GM18868 (cell line): ENCODE measurements at regions not wholly inside any gene's neighbourhood (a gene's known extent, or its start where the extent isn't known, plus 50 kb on each side); places are given as distances from the start of the nearest gene placed in this dataset.

Source experiments
- ATAC-seq: cut with Tn5 transposase; IDR thresholded peaks from one replicate; pipeline ENCODE4 v1.9.1; 2021; ENCODE audit warnings: mild to moderate bottlenecking, moderate library complexity; ENCODE audit not compliant: unreplicated experiment

DNA sequence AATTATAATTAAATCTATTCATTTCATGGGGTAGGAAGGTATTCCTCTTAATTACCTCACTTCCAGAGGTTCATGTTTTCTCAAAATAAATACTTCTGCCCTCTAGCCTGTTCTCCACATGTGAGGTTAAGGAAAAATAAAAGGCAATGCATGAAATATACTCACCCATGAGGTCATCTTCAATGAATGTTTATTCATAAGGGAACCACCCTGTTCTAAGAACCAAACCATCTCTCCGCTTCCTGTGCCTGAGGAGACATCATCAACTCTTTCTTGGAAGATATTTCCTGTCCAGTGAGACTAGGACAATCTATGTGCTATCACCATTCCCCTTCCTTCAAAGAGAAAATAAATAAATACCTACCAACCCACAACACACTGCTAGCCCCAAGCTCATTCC lies 513.7 kb upstream of the PLXNA2 start:
- ATAC-seq, result no peak

GRCh38 chr1:208759255-208759654 lies 515.1 kb upstream of the PLXNA2 start:
- ATAC-seq, result no peak

- no peak for ATAC-seq
Measured at GRCh38 chr1:208763971-208764370, 519.8 kb upstream of the PLXNA2 start.

DNA sequence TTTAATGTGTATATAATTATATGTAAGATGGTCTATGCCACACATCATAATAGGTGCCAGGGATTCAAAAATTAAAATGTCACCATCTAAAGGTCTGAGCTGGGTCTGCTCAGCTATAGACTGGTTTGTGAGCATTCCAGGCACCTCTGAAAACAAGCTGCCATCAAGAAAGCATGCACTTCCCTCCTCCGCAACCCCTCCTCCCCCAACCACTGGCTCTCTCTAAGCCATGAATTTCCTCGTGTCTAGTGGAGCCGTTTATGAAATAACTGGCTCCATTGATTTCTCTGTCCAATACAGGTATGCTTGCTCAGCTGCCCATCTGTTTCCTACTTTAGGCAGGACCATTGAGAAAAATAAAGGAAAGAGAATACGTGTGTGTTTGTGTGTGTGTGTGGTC lies 522.6 kb upstream of the PLXNA2 start:
- no peak for ATAC-seq

DNA sequence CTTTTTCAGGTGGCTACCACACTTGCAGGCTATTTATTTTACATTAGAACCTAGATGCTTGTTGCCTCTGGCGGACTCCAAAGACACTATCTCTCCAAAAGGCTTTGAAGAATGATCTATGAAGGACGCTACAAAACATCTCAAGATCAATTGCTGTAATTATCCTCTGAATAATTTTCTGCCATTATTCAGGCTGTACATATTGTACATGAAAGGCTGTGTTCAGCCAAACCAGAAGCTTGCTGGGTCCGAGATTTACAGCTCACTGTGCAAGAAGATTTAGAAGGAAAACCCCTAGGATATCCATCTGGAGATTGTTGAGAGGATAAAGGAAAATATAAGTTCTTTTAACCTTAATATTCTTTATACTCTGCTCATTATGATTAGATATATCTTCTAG lies 523.6 kb upstream of the PLXNA2 start:
- no peak for ATAC-seq

DNA sequence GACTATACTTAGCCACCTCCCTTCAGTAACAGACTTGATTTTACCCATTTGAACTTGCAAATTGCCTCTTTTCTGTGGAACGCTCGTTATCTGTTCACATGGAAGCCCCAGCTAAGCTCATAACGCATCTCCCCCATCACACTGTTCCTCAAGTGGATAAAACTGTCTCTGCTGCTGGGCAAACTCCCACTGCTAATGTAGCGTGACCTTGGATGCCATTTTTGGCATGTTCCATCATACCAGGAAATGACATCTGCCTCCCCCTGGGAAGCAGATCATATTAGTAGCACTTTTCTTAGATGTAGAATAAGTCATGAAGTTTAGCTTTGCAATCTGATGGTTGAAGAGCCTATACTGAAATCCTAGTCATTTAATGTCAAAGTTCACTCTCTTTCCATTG lies 528.7 kb upstream of the PLXNA2 start:
- no peak for ATAC-seq

GRCh38 chr1:208775841-208776240 lies 531.7 kb upstream of the PLXNA2 start:
- ATAC-seq, result no peak

DNA sequence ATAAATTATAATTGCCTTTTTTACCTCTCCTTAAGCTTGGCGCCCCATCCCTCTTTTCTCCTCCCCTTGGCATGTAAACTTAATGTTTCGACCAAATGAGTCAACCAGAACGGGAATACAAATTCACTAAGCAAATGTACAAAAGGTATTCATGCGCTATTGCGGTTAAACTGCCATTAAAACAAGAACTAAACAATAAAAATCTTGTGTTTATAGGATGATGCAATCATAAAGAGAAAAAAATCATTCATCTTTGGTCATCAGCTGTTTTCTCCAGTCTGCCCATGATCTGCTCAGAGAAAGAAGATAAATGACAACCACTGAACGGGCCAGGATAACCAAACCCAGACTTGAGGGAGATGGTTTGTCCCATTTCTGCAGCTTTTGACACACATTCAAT lies 534.2 kb upstream of the PLXNA2 start:
- ATAC-seq, result no peak

- ATAC-seq, result no peak
Measured at GRCh38 chr1:208781391-208782045, 537.3 kb upstream of the PLXNA2 start.

- ATAC-seq, result no peak
Measured at GRCh38 chr1:208782186-208782585, 538.0 kb upstream of the PLXNA2 start.

GRCh38 chr1:208785629-208786028 lies 541.4 kb upstream of the PLXNA2 start:
- no peak for ATAC-seq

DNA sequence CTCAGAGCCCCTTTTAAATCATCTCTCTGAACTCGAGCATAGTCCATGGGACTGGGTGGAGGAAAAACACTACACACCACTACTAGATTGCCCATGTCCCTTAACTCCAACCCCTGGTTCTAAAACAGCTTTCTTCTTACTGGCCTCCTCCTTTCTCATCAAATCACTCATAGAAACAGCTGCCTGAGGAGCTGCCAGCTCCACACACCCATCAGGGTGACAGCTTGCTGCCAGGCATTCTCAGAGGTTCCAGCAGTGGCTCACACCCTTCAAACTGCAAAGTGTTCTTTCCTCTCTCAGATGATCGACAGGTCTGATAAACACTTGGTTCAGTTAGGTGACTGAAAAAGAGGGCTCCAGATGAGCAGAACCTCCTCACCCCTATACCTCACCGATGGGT lies 543.0 kb upstream of the PLXNA2 start:
- no peak for ATAC-seq

GRCh38 chr1:208788013-208788540 lies 543.9 kb upstream of the PLXNA2 start:
- no peak for ATAC-seq

GRCh38 chr1:208791456-208791855 lies 547.3 kb upstream of the PLXNA2 start:
- ATAC-seq, result no peak

DNA sequence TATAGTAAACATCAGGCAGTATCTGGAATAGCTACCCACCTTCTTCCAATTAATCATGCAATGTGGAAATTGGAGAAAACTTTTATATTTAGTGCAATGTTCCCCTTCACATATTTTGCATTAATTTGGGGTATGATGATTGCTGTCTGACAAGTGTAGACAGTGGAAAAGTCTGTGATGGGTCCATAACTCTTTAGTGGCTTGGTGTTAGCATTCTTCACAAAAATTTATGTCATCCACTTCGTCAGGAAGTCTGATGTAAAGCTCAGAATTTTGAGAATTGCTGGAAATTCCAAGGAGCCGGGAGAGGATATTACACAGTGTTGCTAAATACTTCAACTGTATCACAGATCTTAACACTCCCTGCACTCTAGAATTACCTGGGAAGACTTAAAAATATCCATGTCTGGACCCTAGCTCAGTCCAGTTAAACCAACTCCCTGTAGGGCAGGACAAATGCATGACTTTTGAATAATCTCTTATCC lies 549.7 kb upstream of the PLXNA2 start:
- no peak for ATAC-seq

- ATAC-seq, result no peak
Measured at GRCh38 chr1:208799186-208799585, 555.0 kb upstream of the PLXNA2 start.

DNA sequence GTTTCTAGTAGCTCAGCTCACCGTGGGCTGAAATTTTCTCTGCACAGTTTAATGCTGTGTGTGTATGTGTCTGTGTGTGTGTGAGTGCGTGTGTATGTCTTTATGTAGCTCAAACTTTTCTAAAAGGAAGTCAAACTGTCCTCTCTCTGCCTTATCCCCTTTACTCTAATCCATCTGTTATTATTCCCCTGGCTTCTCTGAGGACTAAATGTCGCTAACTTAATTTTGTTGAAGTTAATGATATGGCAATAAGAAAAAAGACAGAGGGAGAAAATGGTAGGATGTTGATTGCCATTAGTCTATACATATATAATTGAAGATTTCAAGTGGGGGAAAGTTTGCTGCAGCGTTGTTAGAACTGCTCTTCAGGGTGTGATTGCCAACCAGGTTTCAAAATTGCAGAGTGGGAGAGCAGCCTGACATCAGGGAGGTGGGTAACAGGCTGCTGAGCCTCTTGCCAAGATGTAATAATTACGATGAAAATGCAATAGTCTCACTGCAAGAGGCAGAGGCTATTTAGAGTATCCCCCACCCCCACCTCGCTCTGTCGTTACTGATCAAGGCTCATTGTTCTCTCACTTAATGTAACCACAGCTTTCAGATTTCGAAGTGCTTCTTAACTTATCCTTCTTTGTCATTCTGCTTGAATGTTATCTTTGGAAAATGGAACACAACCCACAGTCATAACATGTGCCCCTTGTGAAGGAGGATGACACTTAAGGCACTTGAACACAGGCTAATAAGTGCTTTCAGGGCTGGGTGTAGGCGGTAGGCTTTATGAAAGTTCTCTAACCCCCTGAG lies 559.0 kb upstream of the PLXNA2 start:
- ATAC-seq, result no peak

- ATAC-seq, result no peak
Measured at GRCh38 chr1:208807446-208808127, 563.4 kb upstream of the PLXNA2 start.

GRCh38 chr1:208808301-208808700 lies 564.1 kb upstream of the PLXNA2 start:
- ATAC-seq, result no peak

GRCh38 chr1:208809876-208810275 lies 565.7 kb upstream of the PLXNA2 start:
- no peak for ATAC-seq

DNA sequence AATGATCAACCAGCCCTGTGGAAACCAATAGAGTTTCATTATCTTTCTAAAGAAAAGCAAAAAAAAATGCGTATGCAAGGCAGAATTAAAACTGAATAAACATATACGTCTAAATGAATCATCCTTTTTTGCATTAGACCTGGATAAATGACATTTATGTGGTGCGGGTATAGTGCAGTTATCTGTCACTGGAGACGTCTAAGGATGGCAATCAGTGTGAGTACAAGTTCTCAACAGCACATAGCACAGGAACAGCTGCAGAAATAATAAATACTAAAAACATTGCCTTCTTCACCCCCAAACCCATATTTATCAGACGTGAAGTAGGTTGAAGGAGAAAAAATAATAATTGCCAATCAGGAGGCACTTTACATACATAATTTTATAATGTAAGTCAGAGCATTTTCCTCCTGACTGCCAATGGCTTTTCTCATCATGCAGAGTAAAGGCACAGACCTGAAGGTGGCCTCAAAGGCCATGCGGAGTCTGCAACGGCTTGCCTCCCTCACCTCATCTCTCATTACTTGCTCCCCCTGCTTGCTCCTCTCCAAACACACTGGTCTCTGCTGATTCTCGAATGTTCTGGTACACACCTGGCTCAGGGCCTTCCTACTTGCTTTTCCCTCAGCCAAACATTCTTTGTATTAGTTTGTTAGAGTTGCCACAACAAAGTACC lies 574.7 kb upstream of the PLXNA2 start:
- ATAC-seq, result no peak
